WTC11 (cell line): ENCODE measurements at regions not wholly inside any gene's neighbourhood (a gene's known extent, or its start where the extent isn't known, plus 50 kb on each side); places are given as distances from the start of the nearest gene placed in this dataset.

ENCODE experiments used
- CREB1 ChIP-seq: sonication (generic); formaldehyde crosslinking; IDR thresholded peaks from 2 replicates; pipeline ENCODE4 v1.8.0; 2023; ENCODE audit warnings: mild to moderate bottlenecking, missing genetic modification reagents
- CTCF ChIP-seq: fragments of 200-600 bp; IDR thresholded peaks from 2 replicates; pipeline ENCODE4 v1.8.0; 2022; ENCODE audit warnings: antibody characterized with exemption
- EMX1 ChIP-seq: fragments of 250-450 bp; sonication (Bioruptor Pico); IDR thresholded peaks from 2 replicates; pipeline ENCODE4 v1.8.0; 2021; ENCODE audit warnings: mild to moderate bottlenecking
- JUN ChIP-seq: sonication (generic); formaldehyde crosslinking; IDR thresholded peaks from 2 replicates; pipeline ENCODE4 v1.8.0; 2023; ENCODE audit warnings: mild to moderate bottlenecking, missing genetic modification reagents
- SMAD3 ChIP-seq: sonication (generic); formaldehyde crosslinking; IDR thresholded peaks from 2 replicates; pipeline ENCODE4 v1.8.0; 2022; ENCODE audit warnings: missing genetic modification reagents, mild to moderate bottlenecking, borderline replicate concordance
- SMAD4 ChIP-seq: sonication (generic); formaldehyde crosslinking; IDR thresholded peaks from 2 replicates; pipeline ENCODE4 v1.8.0; 2022; ENCODE audit warnings: mild to moderate bottlenecking, missing genetic modification reagents
- ZNF121 ChIP-seq: sonication (generic); formaldehyde crosslinking; IDR thresholded peaks from 2 replicates; pipeline ENCODE4 v1.8.0; 2023; ENCODE audit warnings: missing genetic modification reagents
- TF ChIP-seq, protein P1 (sequence below): sonication (generic); formaldehyde crosslinking; IDR thresholded peaks from 2 replicates; pipeline ENCODE4 v1.8.1; 2023; ENCODE audit warnings: mild to moderate bottlenecking, moderate library complexity, missing genetic modification reagents
- TF ChIP-seq, protein P2 (sequence below): sonication (generic); formaldehyde crosslinking; IDR thresholded peaks from 2 replicates; pipeline ENCODE4 v1.8.1; 2023; ENCODE audit warnings: mild to moderate bottlenecking, missing genetic modification reagents, moderate library complexity

- TF ChIP-seq CREB1 (CRISPR knock-in tag), result no peak
- TF ChIP-seq CTCF, result no peak
- TF ChIP-seq, protein P1, sequence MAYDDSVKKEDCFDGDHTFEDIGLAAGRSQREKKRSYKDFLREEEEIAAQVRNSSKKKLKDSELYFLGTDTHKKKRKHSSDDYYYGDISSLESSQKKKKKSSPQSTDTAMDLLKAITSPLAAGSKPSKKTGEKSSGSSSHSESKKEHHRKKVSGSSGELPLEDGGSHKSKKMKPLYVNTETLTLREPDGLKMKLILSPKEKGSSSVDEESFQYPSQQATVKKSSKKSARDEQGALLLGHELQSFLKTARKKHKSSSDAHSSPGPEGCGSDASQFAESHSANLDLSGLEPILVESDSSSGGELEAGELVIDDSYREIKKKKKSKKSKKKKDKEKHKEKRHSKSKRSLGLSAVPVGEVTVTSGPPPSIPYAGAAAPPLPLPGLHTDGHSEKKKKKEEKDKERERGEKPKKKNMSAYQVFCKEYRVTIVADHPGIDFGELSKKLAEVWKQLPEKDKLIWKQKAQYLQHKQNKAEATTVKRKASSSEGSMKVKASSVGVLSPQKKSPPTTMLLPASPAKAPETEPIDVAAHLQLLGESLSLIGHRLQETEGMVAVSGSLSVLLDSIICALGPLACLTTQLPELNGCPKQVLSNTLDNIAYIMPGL (CRISPR knock-in tag), result no peak
- TF ChIP-seq SMAD3 (CRISPR knock-in tag), result no peak
- no peak for TF ChIP-seq EMX1 (CRISPR knock-in tag)
- TF ChIP-seq, protein P2, sequence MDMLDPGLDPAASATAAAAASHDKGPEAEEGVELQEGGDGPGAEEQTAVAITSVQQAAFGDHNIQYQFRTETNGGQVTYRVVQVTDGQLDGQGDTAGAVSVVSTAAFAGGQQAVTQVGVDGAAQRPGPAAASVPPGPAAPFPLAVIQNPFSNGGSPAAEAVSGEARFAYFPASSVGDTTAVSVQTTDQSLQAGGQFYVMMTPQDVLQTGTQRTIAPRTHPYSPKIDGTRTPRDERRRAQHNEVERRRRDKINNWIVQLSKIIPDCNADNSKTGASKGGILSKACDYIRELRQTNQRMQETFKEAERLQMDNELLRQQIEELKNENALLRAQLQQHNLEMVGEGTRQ (CRISPR knock-in tag), result no peak
- TF ChIP-seq ZNF121 (CRISPR knock-in tag), result no peak
- no peak for TF ChIP-seq JUN (CRISPR knock-in tag)
- no peak for TF ChIP-seq SMAD4 (CRISPR knock-in tag)
Measured at GRCh38 chr1:72827278-72827677, 544.9 kb upstream of the NEGR1 start.
